K562 (cell line): ENCODE measurements at regions not wholly inside any gene's neighbourhood (a gene's known extent, or its start where the extent isn't known, plus 50 kb on each side); places are given as distances from the start of the nearest gene placed in this dataset.

Experiments used
- ATAC-seq: fragments of 200-7000 bp; cut with Tn5 transposase; 3 replicates; pipeline ENCODE4 v1.9.1; 2020; ENCODE audit warnings: moderate library complexity
- BruUV-seq: library from RNA; stranded (reverse); fragments of 400-500 nt; replicated peaks from 2 replicates; lab custom pipeline; 2021; lab: Mats Ljungman, UMichigan
- CTCF ChIA-PET: fragments of 300-600 bp; formaldehyde crosslinking; extraction: SDS; loops from one replicate; lab custom pipeline; 2021; ENCODE audit warnings: low intra/inter-chr PET ratio; lab: Yijun Ruan, JAX
- POLR2A ChIA-PET: fragments of 300-600, 350-650 bp; sonication (Branson Sonifier 250); formaldehyde crosslinking; extraction: SDS; loops from one replicate; lab custom pipeline; 2021; ENCODE audit warnings: antibody characterized with exemption, inconsistent platforms; lab: Yijun Ruan, JAX
- DNase-seq, 4 experiments: peaks; one replicate each; pipeline versions ENCODE4 v3.0.0 to v3.0.0-alpha.2; 2011 to 2018; ENCODE audit warnings: low spot score in 3 of 4, mixed read lengths in 3 of 4; ENCODE audit errors: extremely low read depth in 1 of 4
- FAIRE-seq: peaks from 2 replicates; lab custom pipeline; 2011; peaks lifted over from hg19 to GRCh38; lab: Jason Lieb, UNC
- H2AFZ ChIP-seq: 2 replicates; pipeline ENCODE4 v1.6.0; 2011; ENCODE audit warnings: low read depth, low read length, control low read depth, inconsistent platforms
- H3K27ac ChIP-seq: fragments of 200-600 bp; 3 replicates; pipeline ENCODE4 v1.8.0; 2011; ENCODE audit warnings: low read depth, mild to moderate bottlenecking, control low read depth, inconsistent platforms, low read length, moderate library complexity, mixed read lengths; ENCODE audit errors: extremely low read depth
- H3K27me3 ChIP-seq, 2 experiments: fragments of 300-600 bp in 1 of 2; 2 replicates in 1 of 2; 3 replicates in 1 of 2; pipeline versions ENCODE4 v1.6.0 to v1.8.0; 2011; ENCODE audit warnings: inconsistent platforms in 2 of 2, low read length in 2 of 2, mild to moderate bottlenecking in 1 of 2, mixed read lengths in 1 of 2, moderate library complexity in 1 of 2; ENCODE audit not compliant: control insufficient read depth in 2 of 2, insufficient read depth in 2 of 2
- H3K36me3 ChIP-seq: fragments of 300-600 bp; 3 replicates; pipeline ENCODE4 v1.8.0; 2011; ENCODE audit warnings: mild to moderate bottlenecking, low read length, inconsistent platforms; ENCODE audit not compliant: control insufficient read depth, insufficient read depth
- H3K4me1 ChIP-seq, 2 experiments: fragments of 200-600 bp in 1 of 2; replicated peaks in 1 of 2; 2 replicates in 1 of 2; 3 replicates in 1 of 2; pipeline versions ENCODE4 v1.5.1 to v1.8.0; 2011; ENCODE audit warnings: inconsistent platforms in 2 of 2, low read length in 2 of 2, mild to moderate bottlenecking in 1 of 2, mixed read lengths in 1 of 2, moderate library complexity in 1 of 2; ENCODE audit not compliant: control insufficient read depth in 2 of 2, insufficient read depth in 2 of 2
- H3K4me2 ChIP-seq: 2 replicates; pipeline ENCODE4 v1.6.1; 2011; ENCODE audit warnings: low read length, control low read depth, inconsistent platforms, mixed read lengths; ENCODE audit not compliant: insufficient read depth
- H3K4me3 ChIP-seq: fragments of 200-600 bp; sonication (generic), shearing (Covaris generic); 2 replicates; pipeline ENCODE4 v1.5.1; 2016; ENCODE audit warnings: control low read depth, inconsistent platforms
- H3K79me2 ChIP-seq: fragments of 200-600 bp; 3 replicates; pipeline ENCODE4 v1.8.0; 2011; ENCODE audit warnings: low read length, inconsistent platforms; ENCODE audit not compliant: control insufficient read depth, insufficient read depth
- H3K9ac ChIP-seq, 2 experiments: 2 replicates each; pipeline versions ENCODE4 v1.6.0 to v1.6.1; 2011; ENCODE audit warnings: low read depth in 2 of 2, low read length in 2 of 2, control low read depth in 1 of 2, inconsistent platforms in 1 of 2, mild to moderate bottlenecking in 1 of 2, mixed read lengths in 1 of 2; ENCODE audit not compliant: insufficient read depth in 1 of 2
- H3K9me1 ChIP-seq: one replicate; pipeline ENCODE4 v1.6.0; 2011; ENCODE audit warnings: inconsistent platforms, mild to moderate bottlenecking, low read length, moderate library complexity; ENCODE audit not compliant: control insufficient read depth, insufficient read depth
- H3K9me3 ChIP-seq: replicated peaks from 2 replicates; pipeline ENCODE4 v1.5.1; 2011; ENCODE audit warnings: low read depth, low read length, inconsistent platforms; ENCODE audit not compliant: control insufficient read depth, insufficient read depth
- H4K20me1 ChIP-seq: replicated peaks from 2 replicates; pipeline ENCODE4 v1.6.1; 2011; ENCODE audit warnings: low read length, inconsistent platforms, mixed read lengths; ENCODE audit not compliant: control insufficient read depth, insufficient read depth
- GABPA ChIP-seq: fragments of 200-800 bp; sonication (Bioruptor generic); conservative IDR thresholded peaks from 2 replicates; pipeline ENCODE4 v1.6.1; 2016; ENCODE audit warnings: low read depth, missing genetic modification characterization, missing compliant biosample characterization
- JUNB ChIP-seq: fragments of 450-650 bp; formaldehyde crosslinking; conservative IDR thresholded peaks from 2 replicates; pipeline ENCODE4 v1.4.0; 2020; ENCODE audit warnings: mild to moderate bottlenecking
- KAT2B ChIP-seq: IDR thresholded peaks from one replicate; pipeline ENCODE4 v1.6.1; 2012; ENCODE audit warnings: low read depth, mild to moderate bottlenecking, control low read depth, inconsistent platforms, low read length, moderate library complexity
- KHSRP ChIP-seq: fragments of 450-650 bp; IDR thresholded peaks from 2 replicates; pipeline ENCODE4 v1.6.1; 2017
- MCM3 ChIP-seq: fragments of 450-650 bp; IDR thresholded peaks from 2 replicates; pipeline ENCODE4 v1.6.1; 2016
- MITF ChIP-seq: IDR thresholded peaks from 2 replicates; pipeline ENCODE4 v1.6.1; 2014; ENCODE audit warnings: antibody characterized with exemption
- NFE2L1 ChIP-seq: fragments of 450-650 bp; IDR thresholded peaks from 2 replicates; pipeline ENCODE4 v1.6.1; 2016; ENCODE audit warnings: missing genetic modification characterization, low read depth, mild to moderate bottlenecking, missing compliant biosample characterization, moderate library complexity, borderline replicate concordance
- SMAD4 ChIP-seq: fragments of 250-450 bp; sonication (Bioruptor Pico); conservative IDR thresholded peaks from 2 replicates; pipeline ENCODE4 v1.8.0; 2021; ENCODE audit warnings: inconsistent platforms, mild to moderate bottlenecking, moderate library complexity
- SREBF1 ChIP-seq: fragments of 150-350 bp; IDR thresholded peaks from 2 replicates; pipeline ENCODE4 v1.6.1; 2014; ENCODE audit warnings: antibody characterized with exemption, low read depth, low read length, borderline replicate concordance
- SRSF7 ChIP-seq: fragments of 200-400 bp; formaldehyde crosslinking; optimal IDR thresholded peaks from 2 replicates; pipeline ENCODE3; 2017; ENCODE audit warnings: mild to moderate bottlenecking, low read depth, low read length
- XRCC4 ChIP-seq: IDR thresholded peaks from one replicate; pipeline ENCODE4 v1.6.1; 2011; ENCODE audit not compliant: insufficient read depth, insufficient read length; ENCODE audit errors: extremely low read depth
- ZBTB49 ChIP-seq: sonication (generic); formaldehyde crosslinking; IDR thresholded peaks from 2 replicates; pipeline ENCODE4 v1.8.0; 2022; ENCODE audit warnings: missing genetic modification reagents, mild to moderate bottlenecking, borderline replicate concordance
- ZFP1 ChIP-seq: fragments of 450-650 bp; formaldehyde crosslinking; IDR thresholded peaks from 2 replicates; pipeline ENCODE4 v1.4.0; 2020; ENCODE audit warnings: mild to moderate bottlenecking, mixed read lengths
- ZNF184 ChIP-seq: sonication (generic); formaldehyde crosslinking; IDR thresholded peaks from 2 replicates; pipeline ENCODE4 v1.5.0; 2020; ENCODE audit warnings: missing genetic modification reagents
- ZNF449 ChIP-seq: fragments of 250-450 bp; sonication (Bioruptor Pico); IDR thresholded peaks from 2 replicates; pipeline ENCODE4 v1.8.0; 2022; ENCODE audit warnings: moderate library complexity, mild to moderate bottlenecking, inconsistent platforms
- ZNF780A ChIP-seq: fragments of 250-450 bp; sonication (Bioruptor Pico); IDR thresholded peaks from 2 replicates; pipeline ENCODE4 v1.5.0; 2021; ENCODE audit warnings: mild to moderate bottlenecking
- WGBS: fragments of 100-300 bp; shearing (Covaris generic); methylation state at CpG from one replicate; pipeline ENCODE4 v1.1.6; 2016; ENCODE audit warnings: low coverage, mixed read lengths; ENCODE audit not compliant: insufficient coverage; ENCODE audit errors: missing lambda C conversion rate; 5-methylcytosine and 5-hydroxymethylcytosine counted together
- in situ Hi-C: fragments of 300-500 bp; cut with MboI; formaldehyde crosslinking; loops from 4 replicates; pipeline ENCODE4 v1.15.0; 2018; ENCODE audit warnings: inconsistent platforms, mixed read lengths
- intact Hi-C: fragments of 100-400 bp; cut with micrococcal nuclease; formaldehyde crosslinking; loops from 2 replicates; pipeline ENCODE4 v1.14.2; 2022

- Histone ChIP-seq H3K9ac (no peak overlapping the region), H3K9me1 (no peaks in the 10 kb centered on the region), H4K20me1 (0 out of 2 replicates have a peak, but pooled peaks cover 3% of the 10 kb centered on the region), H3K9me3 (no peaks in the 10 kb centered on the region), H2AFZ (no peak overlapping the region), H3K27ac (no peak overlapping the region), H3K79me2 (no peaks in the 10 kb centered on the region), H3K36me3 (no peaks in the 10 kb centered on the region), H3K4me3 (no peak overlapping the region), H3K4me2 (no peak overlapping the region), H3K27me3 (peaks cover 0 to 22% of the 10 kb centered on the region in 2 experiments; a peak in 3 of 5 replicates), H3K4me1 (no peaks in the 10 kb centered on the region; a peak in 1 of 5 replicates)
- POLR2A ChIA-PET, result no interaction called here
- ATAC-seq (no peak), FAIRE-seq (no peak), DNase-seq (no peak)
- CTCF ChIA-PET, result no interaction called here
- intact Hi-C loops, result no loop called here
- no TSS peak for BruUV-seq
- TF ChIP-seq KAT2B (no peak), KHSRP (no peak), MITF (no peak), ZNF449 (no peak), SRSF7 (no peak), ZNF780A (CRISPR knock-in tag) (no peak), MCM3 (no peak), ZFP1 (CRISPR knock-in tag) (no peak), NFE2L1 (tag) (no peak), ZBTB49 (no peak), SMAD4 (CRISPR knock-in tag) (no peak), GABPA (tag) (no peak), ZNF184 (no peak), XRCC4 (no peak), SREBF1 (no peak), JUNB (CRISPR knock-in tag) (no peak)
- 0% methylated on average over 1 of the region's 1 CpG for WGBS
- in situ Hi-C loops, result no loop called here
These were observed 184.2 kb upstream of the RAB4A start for GRCh38 chr1:229086686-229087085.
